Gastroesophageal sphincter (tissue), 4 donors: ENCODE measurements at regions not wholly inside any gene's neighbourhood (a gene's known extent, or its start where the extent isn't known, plus 50 kb on each side); places are given as distances from the start of the nearest gene placed in this dataset.

Source experiments
- ATAC-seq: fragments of 150-250 bp; one replicate; pipeline ENCODE4 v1.9.1; 2016; ENCODE audit warnings: mild to moderate bottlenecking, moderate library complexity
- H3K27ac ChIP-seq, 4 donors: fragments of 200-600 bp; sonication (generic) in 3 of 4; 1 replicate in 3 of 4; 2 replicates in 1 of 4; pipeline ENCODE4 v1.5.1; 2016 to 2019
- H3K27me3 ChIP-seq: fragments of 200-600 bp; sonication (generic); one replicate; pipeline ENCODE4 v1.5.1; 2019
- H3K36me3 ChIP-seq, 2 donors: fragments of 200-600 bp; sonication (generic); one replicate each; pipeline ENCODE4 v1.5.1; 2019; ENCODE audit warnings: control low read depth in 1 of 2
- H3K4me1 ChIP-seq, 3 donors: fragments of 200-600 bp; sonication (generic); 1 replicate in 2 of 3; 2 replicates in 1 of 3; pipeline ENCODE4 v1.5.1; 2016 to 2019; ENCODE audit warnings: control low read depth in 2 of 3
- H3K4me3 ChIP-seq, 2 donors: fragments of 200-600 bp; sonication (generic); one replicate each; pipeline ENCODE4 v1.5.1; 2019; ENCODE audit warnings: mild to moderate bottlenecking in 1 of 2, moderate library complexity in 1 of 2
- H3K9me3 ChIP-seq, 3 donors: fragments of 200-600 bp; sonication (generic); one replicate each; pipeline ENCODE4 v1.5.1; 2017 to 2019; ENCODE audit warnings: control low read depth in 2 of 3
- EP300 ChIP-seq: sonication (generic); formaldehyde crosslinking; IDR thresholded peaks from one replicate; pipeline ENCODE4 v1.6.1; 2017; ENCODE audit warnings: antibody characterized with exemption, mild to moderate bottlenecking
- POLR2A ChIP-seq, 2 donors: fragments of 450-650 bp; IDR thresholded peaks; one replicate each; pipeline ENCODE4 v1.6.1; 2017; ENCODE audit warnings: antibody characterized with exemption in 2 of 2, mild to moderate bottlenecking in 2 of 2, moderate library complexity in 1 of 2
- POLR2AphosphoS5 ChIP-seq: sonication (generic); formaldehyde crosslinking; IDR thresholded peaks from one replicate; pipeline ENCODE4 v1.6.1; 2017; ENCODE audit warnings: antibody characterized with exemption
- WGBS, 2 donors: methylation state at CpG; one replicate each; pipeline ENCODE4 v1.1.5; 2018; ENCODE audit warnings: low coverage in 1 of 2; 5-methylcytosine and 5-hydroxymethylcytosine counted together
- TF ChIP-seq, protein P1 (sequence below), 4 experiments: fragments of 200-600 bp in 2 of 4; fragments of 450-650 bp in 2 of 4; sonication (generic) in 1 of 4; IDR thresholded peaks; one replicate each; pipeline ENCODE4 v1.5.1; 2017 to 2019; ENCODE audit warnings: antibody characterized with exemption in 4 of 4, mild to moderate bottlenecking in 2 of 4, moderate library complexity in 2 of 4

DNA sequence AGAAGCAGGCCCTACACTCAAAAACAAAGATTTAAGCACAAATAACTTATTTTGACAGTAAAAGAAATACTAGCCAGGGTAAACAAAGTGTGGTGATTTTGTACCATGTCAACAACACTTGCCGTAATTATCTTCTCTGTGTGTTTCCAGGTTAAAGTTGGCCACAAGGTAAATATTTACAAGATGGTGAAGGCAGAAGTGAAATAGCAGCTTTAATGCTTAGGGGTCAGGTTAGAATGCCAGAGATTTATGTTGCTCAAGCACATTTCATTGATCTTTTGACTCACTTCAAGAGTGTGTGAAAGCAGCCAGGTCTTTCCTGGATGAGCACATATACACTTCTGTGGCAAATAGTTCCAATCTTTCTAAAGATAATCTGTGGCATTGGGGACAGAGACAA lies 270.2 kb upstream of the LUZP2 start:
- Histone ChIP-seq H3K36me3 (no peaks in the 10 kb centered on the region), H3K4me1 (no peaks in the 10 kb centered on the region), H3K4me3 (no peak overlapping the region), H3K27ac (no peak overlapping the region), H3K27me3 (no peaks in the 10 kb centered on the region), H3K9me3 (no peaks in the 10 kb centered on the region)
- ATAC-seq: no peak
- 60 to 91% methylated on average over 1 of the region's 1 CpG for WGBS, 2 donors
- TF ChIP-seq, protein P1, sequence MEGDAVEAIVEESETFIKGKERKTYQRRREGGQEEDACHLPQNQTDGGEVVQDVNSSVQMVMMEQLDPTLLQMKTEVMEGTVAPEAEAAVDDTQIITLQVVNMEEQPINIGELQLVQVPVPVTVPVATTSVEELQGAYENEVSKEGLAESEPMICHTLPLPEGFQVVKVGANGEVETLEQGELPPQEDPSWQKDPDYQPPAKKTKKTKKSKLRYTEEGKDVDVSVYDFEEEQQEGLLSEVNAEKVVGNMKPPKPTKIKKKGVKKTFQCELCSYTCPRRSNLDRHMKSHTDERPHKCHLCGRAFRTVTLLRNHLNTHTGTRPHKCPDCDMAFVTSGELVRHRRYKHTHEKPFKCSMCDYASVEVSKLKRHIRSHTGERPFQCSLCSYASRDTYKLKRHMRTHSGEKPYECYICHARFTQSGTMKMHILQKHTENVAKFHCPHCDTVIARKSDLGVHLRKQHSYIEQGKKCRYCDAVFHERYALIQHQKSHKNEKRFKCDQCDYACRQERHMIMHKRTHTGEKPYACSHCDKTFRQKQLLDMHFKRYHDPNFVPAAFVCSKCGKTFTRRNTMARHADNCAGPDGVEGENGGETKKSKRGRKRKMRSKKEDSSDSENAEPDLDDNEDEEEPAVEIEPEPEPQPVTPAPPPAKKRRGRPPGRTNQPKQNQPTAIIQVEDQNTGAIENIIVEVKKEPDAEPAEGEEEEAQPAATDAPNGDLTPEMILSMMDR (IDR thresholded peaks at IDR 0.05): no peak
- TF ChIP-seq POLR2AphosphoS5 (no peak), EP300 (no peak), POLR2A (IDR thresholded peaks at IDR 0.05) (no peak)

DNA sequence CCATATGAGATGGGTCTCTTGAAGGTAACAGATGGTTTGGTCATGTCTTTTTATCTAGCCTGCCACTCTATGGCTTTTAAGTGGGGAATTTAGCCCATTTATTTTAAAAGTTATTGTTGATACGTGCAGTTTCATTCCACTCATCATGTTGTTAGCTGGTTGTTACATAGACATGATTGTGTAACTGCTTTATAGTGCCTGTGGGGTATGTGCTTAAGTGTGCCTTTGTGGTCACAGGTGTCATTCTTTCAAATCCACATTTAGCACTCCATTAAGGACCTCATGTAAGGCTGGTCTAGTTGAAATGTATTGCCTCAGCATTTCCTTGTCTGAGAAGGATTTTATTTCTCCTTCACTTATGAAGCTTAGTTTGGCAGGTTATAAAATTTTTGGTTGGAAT lies 263.8 kb upstream of the LUZP2 start:
- Histone ChIP-seq H3K36me3 (no peaks in the 10 kb centered on the region), H3K27me3 (no peaks in the 10 kb centered on the region), H3K9me3 (no peaks in the 10 kb centered on the region), H3K27ac (no peak overlapping the region), H3K4me1 (no peaks in the 10 kb centered on the region), H3K4me3 (no peak overlapping the region)
- no peak for TF ChIP-seq POLR2AphosphoS5
- no peak for TF ChIP-seq POLR2A (IDR thresholded peaks at IDR 0.05)
- WGBS, 2 donors: 86 to 100% methylated on average over 1 of the region's 1 CpG
- no peak for ATAC-seq

DNA sequence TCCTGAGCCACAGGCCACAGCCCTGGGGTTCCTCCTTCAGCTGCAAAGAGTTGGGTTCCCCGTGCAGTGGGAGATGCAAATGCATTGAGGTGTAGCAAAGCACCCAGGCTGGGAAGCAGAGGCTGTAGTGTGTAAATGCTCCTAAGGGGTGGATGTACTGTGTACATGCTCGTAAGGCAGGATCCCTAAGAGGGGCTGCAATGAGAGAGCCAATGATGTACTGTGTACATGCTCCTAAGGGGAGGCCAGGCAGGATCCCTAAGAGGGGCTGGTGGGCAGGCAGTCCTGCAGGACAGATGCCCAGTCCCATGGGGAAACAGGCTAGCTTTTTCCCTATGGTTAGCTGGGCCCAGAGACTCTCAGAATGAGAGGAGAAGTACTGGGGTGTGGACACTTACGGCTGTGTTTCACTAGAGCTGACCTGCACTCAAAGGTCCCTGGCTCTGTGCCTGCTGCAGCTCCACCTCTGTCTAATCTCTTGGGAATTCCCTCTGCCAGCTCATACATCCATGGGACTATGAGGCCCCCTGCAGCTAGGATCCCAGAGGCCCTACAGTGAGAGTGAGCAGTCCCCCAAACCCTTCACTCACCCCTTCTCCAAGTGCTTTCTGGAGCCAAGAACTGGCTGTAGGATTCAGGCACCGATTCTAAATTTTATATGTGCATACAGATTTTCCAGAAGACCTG lies 261.9 kb upstream of the LUZP2 start:
- TF ChIP-seq POLR2A (IDR thresholded peaks at IDR 0.05): no peak
- TF ChIP-seq, protein P1 (IDR thresholded peaks at IDR 0.05): no peak
- no peak for TF ChIP-seq EP300
- no peak for TF ChIP-seq POLR2AphosphoS5
- ATAC-seq: no peak

DNA sequence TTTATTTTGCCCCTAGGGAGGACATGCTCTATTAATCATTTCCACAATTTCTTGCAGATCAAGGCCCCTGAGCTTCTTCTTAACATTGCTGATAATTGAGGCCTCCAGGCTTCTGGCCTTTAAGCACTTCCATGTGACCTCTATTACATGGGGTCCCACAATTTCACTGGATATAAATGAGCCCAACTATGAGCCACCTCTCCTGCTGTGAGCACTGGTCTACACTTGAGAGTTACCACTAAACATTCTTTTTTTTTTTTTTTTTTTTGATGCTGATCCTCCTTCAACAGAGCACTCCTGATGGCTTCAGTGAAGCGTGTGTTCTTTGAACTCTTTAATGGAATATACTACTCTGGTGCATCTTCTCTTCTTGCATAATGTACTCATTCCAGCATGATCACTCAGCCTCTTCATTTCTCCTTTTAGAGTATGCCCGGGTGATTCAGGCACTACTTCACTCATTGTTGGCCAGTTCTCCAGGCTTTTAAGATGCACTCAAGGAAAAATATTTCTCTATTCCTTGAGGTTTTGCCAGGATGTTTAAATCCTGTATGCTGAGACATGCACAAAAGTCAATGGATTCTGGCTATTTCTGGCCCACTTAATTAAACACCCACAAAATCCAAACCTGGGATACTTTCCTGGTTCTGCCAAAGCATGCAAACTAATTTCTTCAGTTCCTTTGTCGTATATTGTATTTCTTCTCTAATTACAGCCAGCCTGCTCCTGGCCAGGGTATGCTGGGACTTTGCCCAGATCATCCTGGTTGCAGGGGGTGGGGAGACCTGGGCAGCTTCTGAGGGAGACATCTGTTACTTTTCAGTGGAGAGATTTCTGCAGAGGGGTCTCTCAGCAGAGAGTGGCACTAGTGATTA lies 257.8 kb upstream of the LUZP2 start:
- WGBS, 2 donors: 34 to 36% methylated on average over 2 to 3 of the region's 3 CpGs
- Histone ChIP-seq H3K4me1 (peaks cover 0 to 4% (median 0%) of the 10 kb centered on the region in 3 donors), H3K27ac (no peak overlapping the region), H3K27me3 (no peaks in the 10 kb centered on the region), H3K9me3 (no peaks in the 10 kb centered on the region), H3K36me3 (no peaks in the 10 kb centered on the region), H3K4me3 (no peak overlapping the region)
- TF ChIP-seq, protein P1 (IDR thresholded peaks at IDR 0.05): no peak
- TF ChIP-seq POLR2A (IDR thresholded peaks at IDR 0.05) (no peak), EP300 (no peak), POLR2AphosphoS5 (no peak)
- no peak for ATAC-seq

More for the DNA sequence above, 261.9 kb upstream of the LUZP2 start:
- 60 to 90% methylated on average over 1 to 2 of the region's 4 CpGs for WGBS, 2 donors
- H3K27me3 ChIP-seq: no peaks in the 10 kb centered on the region
- no peaks in the 10 kb centered on the region for H3K36me3 ChIP-seq
- H3K27ac ChIP-seq: no peak overlapping the region
- no peak overlapping the region for H3K4me3 ChIP-seq
- H3K4me1 ChIP-seq: peaks cover 0 to 4% (median 0%) of the 10 kb centered on the region in 3 donors
- no peaks in the 10 kb centered on the region for H3K9me3 ChIP-seq

DNA sequence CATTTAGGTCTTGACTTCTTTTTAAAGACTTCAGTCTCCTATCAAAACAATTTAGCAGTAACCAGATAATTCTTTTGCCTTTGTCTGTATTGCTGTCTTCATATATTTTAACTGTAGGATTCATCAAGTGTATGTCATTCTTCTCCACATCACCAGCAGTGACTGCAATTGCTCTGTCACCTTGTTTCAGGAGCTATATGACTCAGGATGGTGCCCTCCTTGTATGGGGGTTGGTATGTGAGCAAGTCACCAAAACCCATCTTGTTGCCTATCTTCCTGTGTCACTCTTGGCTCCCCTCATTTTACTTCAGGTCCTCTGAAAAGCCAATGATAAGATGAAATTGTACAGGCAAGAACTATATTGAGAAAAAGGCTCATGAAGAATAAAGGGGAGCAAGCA lies 256.9 kb upstream of the LUZP2 start:
- H3K27ac ChIP-seq: no peak overlapping the region
- H3K4me3 ChIP-seq: no peak overlapping the region
- peaks cover 0 to 4% (median 0%) of the 10 kb centered on the region in 3 donors for H3K4me1 ChIP-seq
- TF ChIP-seq POLR2AphosphoS5 (no peak), POLR2A (IDR thresholded peaks at IDR 0.05) (no peak)
- TF ChIP-seq, protein P1 (IDR thresholded peaks at IDR 0.05): no peak
- H3K36me3 ChIP-seq: no peaks in the 10 kb centered on the region
- ATAC-seq: no peak
- no peaks in the 10 kb centered on the region for H3K9me3 ChIP-seq
- H3K27me3 ChIP-seq: no peaks in the 10 kb centered on the region
